Chondrocyte (in vitro differentiated cells): ENCODE measurements at regions not wholly inside any gene's neighbourhood (a gene's known extent, or its start where the extent isn't known, plus 50 kb on each side); places are given as distances from the start of the nearest gene placed in this dataset.

Experiments
- DNase-seq: peaks from one replicate; pipeline ENCODE4 v3.0.0; 2021; ENCODE audit warnings: mixed read lengths, low spot score
- H3K27ac Mint-ChIP-seq: one replicate; pipeline ENCODE4 v1.8.0; 2021; ENCODE audit warnings: mild to moderate bottlenecking, moderate library complexity, mixed read lengths; ENCODE audit not compliant: unreplicated experiment
- H3K27me3 Mint-ChIP-seq: 2 replicates; pipeline ENCODE4 v1.8.0; 2021; ENCODE audit warnings: low read depth, mixed read lengths
- H3K36me3 Mint-ChIP-seq: 2 replicates; pipeline ENCODE4 v1.8.0; 2021; ENCODE audit warnings: low read depth, mixed read lengths
- H3K4me1 Mint-ChIP-seq: 2 replicates; pipeline ENCODE4 v1.8.0; 2021; ENCODE audit warnings: low read depth, mild to moderate bottlenecking, mixed read lengths
- H3K4me3 Mint-ChIP-seq: one replicate; pipeline ENCODE4 v1.8.0; 2021; ENCODE audit warnings: mild to moderate bottlenecking, moderate library complexity, mixed read lengths; ENCODE audit not compliant: unreplicated experiment
- H3K9me3 Mint-ChIP-seq: 2 replicates; pipeline ENCODE4 v1.8.0; 2021; ENCODE audit warnings: low read depth, mixed read lengths
- TF ChIP-seq, protein P1 (sequence below): fragments of 200-600 bp; sonication (generic); IDR thresholded peaks from 2 replicates; pipeline ENCODE4 v1.5.0; 2021; ENCODE audit warnings: antibody characterized with exemption, mild to moderate bottlenecking, moderate library complexity

DNA sequence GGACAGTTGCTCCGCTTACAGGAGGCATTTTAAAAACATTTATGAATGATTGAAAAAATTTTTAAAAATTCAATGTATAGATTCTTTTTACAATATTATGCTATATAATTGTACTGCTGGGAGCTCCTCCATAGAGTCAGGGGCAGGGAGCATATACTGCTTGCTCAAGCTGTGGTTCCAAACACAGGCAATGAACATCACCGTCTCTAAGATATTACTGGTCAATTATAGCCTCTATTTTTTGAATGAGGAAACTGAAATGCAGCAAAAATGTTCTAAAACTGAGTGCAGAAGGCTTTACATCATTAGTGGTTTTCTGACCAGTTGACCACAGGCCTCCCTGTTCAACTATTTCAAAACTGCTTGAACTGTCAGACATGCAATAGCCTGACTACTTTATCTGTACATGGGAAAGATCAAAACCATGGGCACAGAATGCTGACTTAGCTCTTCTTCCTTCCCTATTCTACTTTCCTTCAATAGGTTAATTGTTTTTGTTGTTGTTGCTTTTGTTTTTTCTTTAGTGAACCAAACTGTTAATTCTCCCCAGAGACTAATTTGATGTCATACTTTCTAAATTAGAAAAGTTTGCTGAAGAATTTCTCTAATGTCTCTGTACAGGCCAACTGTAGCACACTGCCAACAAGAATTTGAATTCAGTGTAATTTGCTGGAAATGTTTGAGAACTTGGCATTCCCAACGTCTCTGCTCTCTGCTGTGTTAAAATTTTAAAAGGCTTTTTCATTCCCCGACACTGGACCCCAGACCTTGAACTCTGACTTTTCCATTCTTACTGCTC is 107.6 kb upstream of the MPDZ start:
- Mint-ChIP-seq H3K9me3 (peaks cover 47% of the 10 kb centered on the region), H3K36me3 (peaks cover 25% of the 10 kb centered on the region), H3K27me3 (no peaks in the 10 kb centered on the region), H3K27ac (peak overlapping the region; percentile 74), H3K4me3 (no peak overlapping the region), H3K4me1 (peaks cover 17% of the 10 kb centered on the region)
- no peak for DNase-seq
- TF ChIP-seq, protein P1, sequence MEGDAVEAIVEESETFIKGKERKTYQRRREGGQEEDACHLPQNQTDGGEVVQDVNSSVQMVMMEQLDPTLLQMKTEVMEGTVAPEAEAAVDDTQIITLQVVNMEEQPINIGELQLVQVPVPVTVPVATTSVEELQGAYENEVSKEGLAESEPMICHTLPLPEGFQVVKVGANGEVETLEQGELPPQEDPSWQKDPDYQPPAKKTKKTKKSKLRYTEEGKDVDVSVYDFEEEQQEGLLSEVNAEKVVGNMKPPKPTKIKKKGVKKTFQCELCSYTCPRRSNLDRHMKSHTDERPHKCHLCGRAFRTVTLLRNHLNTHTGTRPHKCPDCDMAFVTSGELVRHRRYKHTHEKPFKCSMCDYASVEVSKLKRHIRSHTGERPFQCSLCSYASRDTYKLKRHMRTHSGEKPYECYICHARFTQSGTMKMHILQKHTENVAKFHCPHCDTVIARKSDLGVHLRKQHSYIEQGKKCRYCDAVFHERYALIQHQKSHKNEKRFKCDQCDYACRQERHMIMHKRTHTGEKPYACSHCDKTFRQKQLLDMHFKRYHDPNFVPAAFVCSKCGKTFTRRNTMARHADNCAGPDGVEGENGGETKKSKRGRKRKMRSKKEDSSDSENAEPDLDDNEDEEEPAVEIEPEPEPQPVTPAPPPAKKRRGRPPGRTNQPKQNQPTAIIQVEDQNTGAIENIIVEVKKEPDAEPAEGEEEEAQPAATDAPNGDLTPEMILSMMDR = no peak

DNA sequence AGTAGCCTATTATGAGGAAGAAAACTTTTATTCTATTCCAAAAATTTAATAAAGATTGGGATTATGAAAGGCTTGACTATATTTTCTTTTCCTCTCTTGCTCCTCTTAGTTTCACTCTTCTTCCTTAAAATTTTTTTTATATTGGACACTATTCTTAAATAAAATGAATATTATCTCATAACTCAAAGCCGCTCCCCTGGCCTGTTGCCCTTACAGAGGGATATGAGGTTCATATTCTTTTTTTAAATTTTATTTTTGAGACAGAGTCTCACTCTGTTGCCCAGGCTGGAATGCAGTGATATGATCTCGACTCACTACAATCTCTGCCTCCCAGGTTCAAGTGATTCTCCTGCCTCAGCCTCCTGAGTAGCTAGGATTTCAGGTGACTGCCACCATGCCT is 106.8 kb upstream of the MPDZ start:
- Mint-ChIP-seq H3K9me3 (peaks cover 39% of the 10 kb centered on the region), H3K36me3 (peaks cover 19% of the 10 kb centered on the region), H3K27ac (no peak overlapping the region), H3K27me3 (no peaks in the 10 kb centered on the region), H3K4me1 (peaks cover 17% of the 10 kb centered on the region), H3K4me3 (no peak overlapping the region)
- TF ChIP-seq, protein P1 = no peak
- no peak for DNase-seq

DNA sequence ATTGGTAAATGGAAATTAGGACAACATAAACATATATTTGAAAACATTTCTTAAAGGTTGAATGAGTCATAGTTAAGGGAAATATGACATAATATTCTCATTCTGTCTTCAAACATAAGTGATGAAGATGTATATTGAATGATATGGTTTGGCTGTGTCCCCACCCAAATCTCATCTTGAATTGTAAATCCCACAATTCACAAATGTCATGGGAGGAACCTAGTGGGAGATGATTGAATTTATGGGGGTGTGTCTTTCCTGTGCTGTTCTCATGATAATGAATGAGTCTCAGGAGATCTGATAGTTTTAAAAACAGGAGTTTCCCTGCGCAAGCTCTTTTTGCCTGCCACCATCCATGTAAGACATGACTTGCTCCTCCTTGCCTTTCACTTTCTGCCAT is 104.4 kb upstream of the MPDZ start:
- no peak overlapping the region for H3K4me3 Mint-ChIP-seq
- H3K27me3 Mint-ChIP-seq = no peaks in the 10 kb centered on the region
- TF ChIP-seq, protein P1 = no peak
- peaks cover 17% of the 10 kb centered on the region for H3K4me1 Mint-ChIP-seq
- H3K27ac Mint-ChIP-seq = no peak overlapping the region
- H3K36me3 Mint-ChIP-seq = peaks cover 7% of the 10 kb centered on the region
- no peak for DNase-seq
- H3K9me3 Mint-ChIP-seq = peaks cover 18% of the 10 kb centered on the region

DNA sequence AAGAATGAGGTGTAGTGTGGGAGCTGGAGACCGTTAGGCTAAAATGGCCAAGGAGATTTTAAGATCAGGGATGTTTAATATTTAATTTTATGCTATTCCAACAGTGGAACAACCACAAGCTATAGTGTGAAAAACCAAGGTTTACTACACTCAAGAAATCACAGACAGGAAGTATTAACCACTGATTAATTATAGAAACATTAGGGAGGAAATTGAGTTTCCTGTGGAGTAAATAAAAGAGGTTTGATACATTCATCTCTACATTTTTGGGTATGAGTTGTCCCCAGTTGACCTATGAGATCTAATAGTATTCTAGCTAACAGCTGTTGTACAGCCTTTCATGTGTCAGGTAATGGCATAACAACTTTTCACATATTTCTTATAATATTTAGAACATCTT is 103.7 kb upstream of the MPDZ start:
- Mint-ChIP-seq H3K4me1 (peaks cover 19% of the 10 kb centered on the region), H3K4me3 (no peak overlapping the region), H3K36me3 (peaks cover 7% of the 10 kb centered on the region), H3K27ac (no peak overlapping the region), H3K9me3 (peaks cover 18% of the 10 kb centered on the region), H3K27me3 (no peaks in the 10 kb centered on the region)
- no peak for DNase-seq
- TF ChIP-seq, protein P1 = no peak

DNA sequence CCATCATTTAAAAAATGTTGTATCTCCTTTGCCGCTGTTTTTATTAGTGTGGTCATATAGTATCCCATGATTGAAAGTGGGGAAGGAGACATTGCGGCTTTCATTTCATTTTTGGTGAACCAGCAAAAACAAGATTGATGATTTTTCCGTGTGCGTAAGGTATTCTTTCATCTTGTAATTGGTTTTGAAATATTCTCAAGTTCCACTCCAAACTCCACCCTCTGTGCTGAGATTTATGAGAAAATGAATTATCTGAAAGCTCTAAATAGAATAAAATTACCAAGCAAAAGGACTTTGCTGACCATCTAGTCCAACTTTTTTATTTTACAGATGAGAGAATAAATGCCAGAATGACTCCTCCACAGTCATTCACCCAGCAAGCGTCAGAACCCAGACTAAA is 103.1 kb upstream of the MPDZ start:
- Mint-ChIP-seq H3K27me3 (no peaks in the 10 kb centered on the region), H3K27ac (no peak overlapping the region), H3K36me3 (peaks cover 7% of the 10 kb centered on the region), H3K4me1 (peaks cover 19% of the 10 kb centered on the region), H3K9me3 (peaks cover 18% of the 10 kb centered on the region), H3K4me3 (no peak overlapping the region)
- no peak for DNase-seq
- TF ChIP-seq, protein P1 = no peak
